ENCODE measurements at regions not wholly inside any gene's neighbourhood (a gene's known extent, or its start where the extent isn't known, plus 50 kb on each side); places are given as distances from the start of the nearest gene placed in this dataset.

DNA sequence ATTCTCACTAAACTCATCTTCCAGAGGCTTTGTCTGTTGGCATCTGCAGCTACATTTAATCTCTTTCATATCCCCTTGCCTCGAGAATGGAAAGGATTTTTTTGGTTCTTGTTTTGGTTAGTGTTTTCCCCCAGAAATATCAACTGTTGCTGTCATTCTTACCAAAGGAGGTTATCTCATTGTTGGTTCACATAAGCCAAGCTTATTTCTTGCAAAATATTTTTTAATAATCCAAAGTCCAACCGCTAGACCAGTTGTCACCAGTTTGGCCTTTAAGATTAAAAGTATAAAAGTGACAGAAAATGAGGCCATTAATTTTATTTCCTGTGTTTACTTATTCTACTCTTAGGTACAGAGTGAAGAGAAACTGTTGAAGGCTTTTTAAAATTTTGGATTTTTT is 66.5 kb upstream of the PROX1 start:
- Histone ChIP-seq H3K9me3 (ENCODE audit: low read length) (no peaks in the 10 kb centered on the region), H3K4me3 (ENCODE audit: low read depth in 1 of 2, low read length in 2 of 2) (no peak overlapping the region), H3K9ac (ENCODE audit: low read length) (no peak overlapping the region), H3K27me3 (ENCODE audit: control insufficient read depth in 1 of 2, insufficient read depth in 2 of 2, low read length in 2 of 2) (no peaks in the 10 kb centered on the region), H3K36me3 (ENCODE audit: insufficient read depth, low read length) (no peaks in the 10 kb centered on the region), H3K27ac (ENCODE audit: low read depth, low read length) (no peak overlapping the region), H3K4me1 (ENCODE audit: insufficient read depth, low read length) (no peaks in the 10 kb centered on the region)

DNA sequence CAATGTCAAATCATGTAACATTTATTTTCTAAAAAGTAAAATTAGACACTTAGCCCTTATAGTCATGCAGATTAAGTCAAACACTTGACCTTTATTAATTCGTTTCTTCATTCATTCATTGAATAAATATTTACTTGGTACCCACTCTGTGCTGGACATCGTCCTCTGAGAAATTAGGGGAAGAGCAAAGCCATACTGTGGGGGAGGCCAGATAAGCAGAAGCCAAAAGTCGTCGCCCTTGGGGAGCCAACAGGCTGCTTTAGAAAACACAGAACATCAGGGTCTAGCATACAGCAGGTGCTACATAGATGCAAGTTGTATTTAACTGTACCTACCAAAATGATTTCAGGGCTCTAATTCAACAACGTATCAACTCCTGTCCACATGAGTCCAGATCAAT is 66.1 kb upstream of the PROX1 start:
- Histone ChIP-seq H3K36me3 (ENCODE audit: insufficient read depth, low read length) (no peaks in the 10 kb centered on the region), H3K4me1 (ENCODE audit: insufficient read depth, low read length) (no peaks in the 10 kb centered on the region), H3K27me3 (ENCODE audit: control insufficient read depth in 1 of 2, insufficient read depth in 2 of 2, low read length in 2 of 2) (no peaks in the 10 kb centered on the region), H3K27ac (ENCODE audit: low read depth, low read length) (no peak overlapping the region), H3K9me3 (ENCODE audit: low read length) (no peaks in the 10 kb centered on the region), H3K9ac (ENCODE audit: low read length) (no peak overlapping the region), H3K4me3 (ENCODE audit: low read depth in 1 of 2, low read length in 2 of 2) (no peak overlapping the region)

DNA sequence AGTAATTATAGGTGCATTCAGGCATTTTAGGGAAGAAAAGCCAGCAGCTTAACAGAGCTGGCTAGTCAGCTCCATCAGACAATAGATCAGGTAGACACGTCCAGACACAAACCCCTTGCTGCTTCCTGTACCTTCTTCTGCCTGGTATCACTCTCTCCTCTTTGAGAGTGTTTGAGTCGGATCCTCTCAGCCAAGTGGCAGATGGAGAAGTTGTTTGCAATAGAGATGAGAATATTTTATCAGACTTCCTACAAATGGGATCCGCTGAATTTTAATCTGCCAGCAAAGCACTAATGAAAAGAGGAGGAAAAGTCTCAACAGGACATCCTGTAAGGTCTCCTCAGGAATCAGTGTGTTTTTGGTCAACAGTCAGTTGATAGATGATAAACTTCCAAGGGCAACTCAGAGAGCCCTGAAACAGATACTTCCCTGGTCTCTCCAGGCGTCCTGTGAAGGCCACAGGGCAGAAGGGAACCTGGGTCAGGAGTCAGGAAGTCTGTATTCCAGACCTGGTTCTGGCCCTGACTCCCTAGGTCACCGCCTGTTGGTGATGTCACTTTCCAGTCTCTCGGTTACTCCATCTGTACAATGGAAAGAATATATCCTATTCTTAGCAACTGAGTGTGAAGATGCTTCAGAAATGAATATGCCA is 62.1 kb upstream of the PROX1 start:
- no peaks in the 10 kb centered on the region for H3K27me3 ChIP-seq (ENCODE audit: control insufficient read depth in 1 of 2, insufficient read depth in 2 of 2, low read length in 2 of 2)
- H3K9ac ChIP-seq (ENCODE audit: low read length), result no peak overlapping the region
- H3K27ac ChIP-seq (ENCODE audit: low read depth, low read length), result no peak overlapping the region
- no peaks in the 10 kb centered on the region for H3K9me3 ChIP-seq (ENCODE audit: low read length)
- no peaks in the 10 kb centered on the region for H3K36me3 ChIP-seq (ENCODE audit: insufficient read depth, low read length)
- no peak overlapping the region for H3K4me3 ChIP-seq (ENCODE audit: low read depth in 1 of 2, low read length in 2 of 2)
- no peaks in the 10 kb centered on the region for H3K4me1 ChIP-seq (ENCODE audit: insufficient read depth, low read length)

DNA sequence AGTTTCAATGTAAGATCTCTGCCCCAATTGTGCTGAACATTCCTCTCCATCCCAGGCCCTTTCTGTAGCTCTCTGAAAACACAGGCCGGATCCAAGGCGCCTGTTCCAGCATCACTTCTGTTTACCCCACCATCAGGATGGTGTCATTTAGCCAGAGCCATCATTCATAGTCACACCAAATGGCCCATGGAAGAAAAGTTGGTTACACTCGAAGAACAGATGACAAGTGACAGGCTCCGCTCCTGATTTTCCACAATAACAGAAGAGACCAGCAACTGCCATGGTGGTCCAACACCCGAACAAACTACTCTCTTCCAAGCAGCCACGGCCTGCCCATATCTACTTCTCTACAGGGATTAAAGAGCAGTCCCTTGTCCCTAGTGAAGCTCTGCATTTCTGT is 59.9 kb upstream of the PROX1 start:
- Histone ChIP-seq H3K4me1 (ENCODE audit: insufficient read depth, low read length) (no peaks in the 10 kb centered on the region), H3K27me3 (ENCODE audit: control insufficient read depth in 1 of 2, insufficient read depth in 2 of 2, low read length in 2 of 2) (no peaks in the 10 kb centered on the region), H3K36me3 (ENCODE audit: insufficient read depth, low read length) (no peaks in the 10 kb centered on the region), H3K4me3 (ENCODE audit: low read depth in 1 of 2, low read length in 2 of 2) (no peak overlapping the region), H3K9me3 (ENCODE audit: low read length) (no peaks in the 10 kb centered on the region), H3K27ac (ENCODE audit: low read depth, low read length) (no peak overlapping the region), H3K9ac (ENCODE audit: low read length) (no peak overlapping the region)

DNA sequence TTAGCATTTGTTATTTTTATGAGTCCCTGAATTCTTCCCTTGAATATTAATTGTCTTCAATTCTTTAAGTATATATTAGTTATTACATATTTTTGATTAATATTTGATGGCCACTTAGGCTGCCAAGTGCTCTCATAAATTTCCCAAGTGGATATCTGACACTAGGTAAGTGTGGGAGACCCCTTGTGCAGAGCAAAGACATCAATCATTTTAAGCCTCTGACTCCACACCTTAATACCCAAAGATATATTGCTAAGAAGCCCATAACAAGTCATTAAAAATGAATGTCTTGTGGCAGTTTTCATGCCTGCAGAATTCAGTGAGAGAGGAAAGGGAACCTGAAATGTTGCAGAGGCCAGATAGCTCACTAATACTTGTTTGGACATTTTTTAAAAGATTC is 58.4 kb upstream of the PROX1 start:
- Histone ChIP-seq H3K4me3 (ENCODE audit: low read depth in 1 of 2, low read length in 2 of 2) (no peak overlapping the region), H3K36me3 (ENCODE audit: insufficient read depth, low read length) (no peaks in the 10 kb centered on the region), H3K9ac (ENCODE audit: low read length) (no peak overlapping the region), H3K27me3 (ENCODE audit: control insufficient read depth in 1 of 2, insufficient read depth in 2 of 2, low read length in 2 of 2) (no peaks in the 10 kb centered on the region), H3K9me3 (ENCODE audit: low read length) (no peaks in the 10 kb centered on the region), H3K4me1 (ENCODE audit: insufficient read depth, low read length) (no peaks in the 10 kb centered on the region), H3K27ac (ENCODE audit: low read depth, low read length) (no peak overlapping the region)

DNA sequence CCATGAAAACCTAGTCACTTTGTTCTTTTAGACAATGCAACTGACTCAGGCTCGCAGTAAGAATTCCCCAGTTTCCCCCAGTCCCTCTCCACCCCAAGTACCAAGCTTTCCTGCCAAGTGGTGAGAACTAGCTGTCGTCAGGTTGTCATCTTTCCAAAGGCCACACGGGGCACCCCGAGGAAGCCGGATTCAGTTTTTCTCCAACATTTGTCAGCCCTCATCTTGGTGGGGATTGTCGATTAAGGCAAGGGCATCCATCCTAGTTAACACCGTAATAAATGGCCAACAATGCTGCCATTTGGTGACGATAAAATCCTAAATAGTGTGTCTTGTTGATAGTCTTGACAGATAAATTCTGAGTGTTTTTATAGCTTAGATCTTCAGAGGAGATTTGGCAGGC is 55.9 kb upstream of the PROX1 start:
- no peak overlapping the region for H3K4me3 ChIP-seq (ENCODE audit: low read depth in 1 of 2, low read length in 2 of 2)
- no peaks in the 10 kb centered on the region for H3K4me1 ChIP-seq (ENCODE audit: insufficient read depth, low read length)
- H3K27me3 ChIP-seq (ENCODE audit: control insufficient read depth in 1 of 2, insufficient read depth in 2 of 2, low read length in 2 of 2), result no peaks in the 10 kb centered on the region
- no peak overlapping the region for H3K9ac ChIP-seq (ENCODE audit: low read length)
- no peaks in the 10 kb centered on the region for H3K36me3 ChIP-seq (ENCODE audit: insufficient read depth, low read length)
- no peaks in the 10 kb centered on the region for H3K9me3 ChIP-seq (ENCODE audit: low read length)
- no peak overlapping the region for H3K27ac ChIP-seq (ENCODE audit: low read depth, low read length)

DNA sequence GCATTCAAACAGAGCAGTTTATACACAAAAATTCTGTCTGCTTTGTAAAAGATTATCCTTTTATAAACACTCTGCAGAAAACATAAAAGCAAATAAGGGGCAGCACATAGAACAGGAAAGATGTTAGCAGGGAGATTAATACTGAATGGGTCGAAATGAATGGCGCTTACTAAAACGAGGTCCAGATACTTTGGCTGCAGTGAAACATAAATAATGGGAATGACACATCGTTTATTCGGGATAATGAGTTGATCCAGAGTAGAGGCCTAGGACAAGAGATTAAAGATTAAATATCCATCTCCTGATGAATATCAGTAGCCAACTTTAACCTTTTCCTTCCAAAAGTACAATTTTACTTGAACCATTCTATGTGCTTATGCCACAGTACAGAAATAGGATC is 54.4 kb upstream of the PROX1 start:
- no peaks in the 10 kb centered on the region for H3K9me3 ChIP-seq (ENCODE audit: low read length)
- no peak overlapping the region for H3K9ac ChIP-seq (ENCODE audit: low read length)
- H3K27ac ChIP-seq (ENCODE audit: low read depth, low read length), result no peak overlapping the region
- no peaks in the 10 kb centered on the region for H3K4me1 ChIP-seq (ENCODE audit: insufficient read depth, low read length)
- no peak overlapping the region for H3K4me3 ChIP-seq (ENCODE audit: low read depth in 1 of 2, low read length in 2 of 2)
- no peaks in the 10 kb centered on the region for H3K36me3 ChIP-seq (ENCODE audit: insufficient read depth, low read length)
- H3K27me3 ChIP-seq (ENCODE audit: control insufficient read depth in 1 of 2, insufficient read depth in 2 of 2, low read length in 2 of 2), result no peaks in the 10 kb centered on the region

DNA sequence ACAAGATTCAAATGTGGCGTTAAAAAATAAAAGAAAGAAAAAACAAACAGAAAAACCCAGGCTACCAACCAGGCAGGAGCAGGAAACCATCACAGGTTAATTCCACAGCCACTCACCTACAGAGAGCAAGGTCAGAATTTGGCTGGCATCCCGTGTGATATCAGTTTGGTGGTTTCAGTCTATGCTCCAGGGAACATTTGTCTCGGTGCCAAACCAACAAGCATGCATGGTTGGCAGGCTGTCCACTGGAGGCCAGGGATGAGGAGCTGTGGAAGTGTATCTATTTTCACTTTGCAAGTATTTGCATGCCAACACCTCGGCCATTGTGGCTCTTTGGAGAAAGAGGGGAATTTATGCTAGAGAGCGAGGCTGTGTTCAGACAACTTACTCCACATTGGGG is 53.1 kb upstream of the PROX1 start:
- H3K4me1 ChIP-seq (ENCODE audit: insufficient read depth, low read length), result no peaks in the 10 kb centered on the region
- no peak overlapping the region for H3K9ac ChIP-seq (ENCODE audit: low read length)
- no peaks in the 10 kb centered on the region for H3K27me3 ChIP-seq (ENCODE audit: control insufficient read depth in 1 of 2, insufficient read depth in 2 of 2, low read length in 2 of 2)
- H3K4me3 ChIP-seq (ENCODE audit: low read depth in 1 of 2, low read length in 2 of 2), result no peak overlapping the region
- no peaks in the 10 kb centered on the region for H3K9me3 ChIP-seq (ENCODE audit: low read length)
- H3K27ac ChIP-seq (ENCODE audit: low read depth, low read length), result no peak overlapping the region
- H3K36me3 ChIP-seq (ENCODE audit: insufficient read depth, low read length), result no peaks in the 10 kb centered on the region

DNA sequence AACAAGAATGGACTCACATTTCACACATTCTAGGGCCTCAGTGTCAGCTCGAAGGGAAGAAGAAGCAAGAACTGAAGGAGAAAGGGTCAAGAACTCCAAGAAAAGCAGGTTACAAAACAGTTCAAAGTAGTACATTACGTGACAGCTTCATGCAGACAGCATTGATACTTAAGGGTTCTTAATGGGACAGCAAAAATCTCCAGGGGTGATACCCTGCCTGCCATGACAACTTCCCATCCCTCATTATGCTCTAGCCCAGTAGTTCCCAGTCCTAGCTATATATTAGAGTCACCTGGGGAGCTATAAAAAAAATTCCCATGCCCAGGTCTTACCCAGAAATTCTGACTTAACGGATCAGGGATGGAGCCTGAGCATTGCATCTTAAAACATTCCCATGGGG is 51.2 kb upstream of the PROX1 start:
- no peak overlapping the region for H3K27ac ChIP-seq (ENCODE audit: low read depth, low read length)
- no peaks in the 10 kb centered on the region for H3K4me1 ChIP-seq (ENCODE audit: insufficient read depth, low read length)
- no peak overlapping the region for H3K9ac ChIP-seq (ENCODE audit: low read length)
- no peaks in the 10 kb centered on the region for H3K27me3 ChIP-seq (ENCODE audit: control insufficient read depth in 1 of 2, insufficient read depth in 2 of 2, low read length in 2 of 2)
- no peaks in the 10 kb centered on the region for H3K9me3 ChIP-seq (ENCODE audit: low read length)
- no peak overlapping the region for H3K4me3 ChIP-seq (ENCODE audit: low read depth in 1 of 2, low read length in 2 of 2)
- H3K36me3 ChIP-seq (ENCODE audit: insufficient read depth, low read length), result no peaks in the 10 kb centered on the region

All from muscle layer of colon (tissue), 2 donors.